Ishikawa (cell line): ENCODE measurements at regions not wholly inside any gene's neighbourhood (a gene's known extent, or its start where the extent isn't known, plus 50 kb on each side); places are given as distances from the start of the nearest gene placed in this dataset.

Source experiments
- CEBPB ChIP-seq: IDR thresholded peaks from 2 replicates; pipeline ENCODE4 v1.6.1; 2012
- EP300 ChIP-seq: IDR thresholded peaks from 2 replicates; pipeline ENCODE4 v1.6.1; 2012; ENCODE audit warnings: borderline replicate concordance
- FOXM1 ChIP-seq: IDR thresholded peaks from 2 replicates; pipeline ENCODE4 v1.6.1; 2012; ENCODE audit warnings: low read depth, borderline replicate concordance
- MAX ChIP-seq: IDR thresholded peaks from 2 replicates; pipeline ENCODE4 v1.6.1; 2012
- RAD21 ChIP-seq: IDR thresholded peaks from 2 replicates; pipeline ENCODE4 v1.6.1; 2012; ENCODE audit warnings: low read depth
- TAF1 ChIP-seq: IDR thresholded peaks from 2 replicates; pipeline ENCODE4 v1.6.1; 2012; ENCODE audit warnings: low read depth, mild to moderate bottlenecking
- TEAD4 ChIP-seq: IDR thresholded peaks from 2 replicates; pipeline ENCODE4 v1.6.1; 2012
- ZBTB7A ChIP-seq: IDR thresholded peaks from 2 replicates; pipeline ENCODE4 v1.6.1; 2012; ENCODE audit warnings: low read depth
- TF ChIP-seq, protein P1 (sequence below): IDR thresholded peaks from 2 replicates; pipeline ENCODE4 v1.6.1; 2012; ENCODE audit warnings: low read depth, mild to moderate bottlenecking

DNA sequence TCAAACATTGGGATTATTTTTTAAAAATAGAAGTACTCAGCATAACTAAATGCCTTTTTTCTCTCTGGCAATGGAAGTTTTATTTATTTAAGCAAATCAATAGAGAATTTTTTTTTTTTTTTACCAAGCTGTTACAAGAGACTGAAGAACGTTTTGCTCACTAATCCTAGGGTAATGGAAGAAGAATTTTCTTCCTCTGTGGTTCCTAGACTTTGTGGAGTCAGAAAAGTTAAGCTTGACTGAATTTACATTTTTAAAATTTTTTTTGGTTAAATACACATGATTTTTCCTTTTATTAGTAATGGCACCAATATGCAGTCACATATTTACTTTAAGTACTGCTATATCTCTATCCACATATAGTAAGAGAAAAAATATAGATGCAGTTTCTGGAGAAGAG lies 189.8 kb downstream of the PCSK1 start:
- TF ChIP-seq, protein P1, sequence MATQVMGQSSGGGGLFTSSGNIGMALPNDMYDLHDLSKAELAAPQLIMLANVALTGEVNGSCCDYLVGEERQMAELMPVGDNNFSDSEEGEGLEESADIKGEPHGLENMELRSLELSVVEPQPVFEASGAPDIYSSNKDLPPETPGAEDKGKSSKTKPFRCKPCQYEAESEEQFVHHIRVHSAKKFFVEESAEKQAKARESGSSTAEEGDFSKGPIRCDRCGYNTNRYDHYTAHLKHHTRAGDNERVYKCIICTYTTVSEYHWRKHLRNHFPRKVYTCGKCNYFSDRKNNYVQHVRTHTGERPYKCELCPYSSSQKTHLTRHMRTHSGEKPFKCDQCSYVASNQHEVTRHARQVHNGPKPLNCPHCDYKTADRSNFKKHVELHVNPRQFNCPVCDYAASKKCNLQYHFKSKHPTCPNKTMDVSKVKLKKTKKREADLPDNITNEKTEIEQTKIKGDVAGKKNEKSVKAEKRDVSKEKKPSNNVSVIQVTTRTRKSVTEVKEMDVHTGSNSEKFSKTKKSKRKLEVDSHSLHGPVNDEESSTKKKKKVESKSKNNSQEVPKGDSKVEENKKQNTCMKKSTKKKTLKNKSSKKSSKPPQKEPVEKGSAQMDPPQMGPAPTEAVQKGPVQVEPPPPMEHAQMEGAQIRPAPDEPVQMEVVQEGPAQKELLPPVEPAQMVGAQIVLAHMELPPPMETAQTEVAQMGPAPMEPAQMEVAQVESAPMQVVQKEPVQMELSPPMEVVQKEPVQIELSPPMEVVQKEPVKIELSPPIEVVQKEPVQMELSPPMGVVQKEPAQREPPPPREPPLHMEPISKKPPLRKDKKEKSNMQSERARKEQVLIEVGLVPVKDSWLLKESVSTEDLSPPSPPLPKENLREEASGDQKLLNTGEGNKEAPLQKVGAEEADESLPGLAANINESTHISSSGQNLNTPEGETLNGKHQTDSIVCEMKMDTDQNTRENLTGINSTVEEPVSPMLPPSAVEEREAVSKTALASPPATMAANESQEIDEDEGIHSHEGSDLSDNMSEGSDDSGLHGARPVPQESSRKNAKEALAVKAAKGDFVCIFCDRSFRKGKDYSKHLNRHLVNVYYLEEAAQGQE: no peak
- no peak for TF ChIP-seq EP300
- no peak for TF ChIP-seq CEBPB
- TF ChIP-seq TEAD4: no peak
- TF ChIP-seq FOXM1: no peak
- TF ChIP-seq ZBTB7A: no peak
- TF ChIP-seq MAX: no peak
- no peak for TF ChIP-seq RAD21
- no peak for TF ChIP-seq TAF1
